GM12875 (cell line): ENCODE measurements at regions not wholly inside any gene's neighbourhood (a gene's known extent, or its start where the extent isn't known, plus 50 kb on each side); places are given as distances from the start of the nearest gene placed in this dataset.

Experiments
- H3K4me3 ChIP-seq: one replicate; pipeline ENCODE4 v1.5.1; 2011; ENCODE audit warnings: low read depth, low read length, control low read depth
- TF ChIP-seq, protein P1 (sequence below): IDR thresholded peaks from 2 replicates; pipeline ENCODE4 v1.5.1; 2011; ENCODE audit warnings: low read depth, mild to moderate bottlenecking, control low read depth, inconsistent platforms, low read length, moderate library complexity, borderline replicate concordance; ENCODE audit not compliant: insufficient read depth

DNA sequence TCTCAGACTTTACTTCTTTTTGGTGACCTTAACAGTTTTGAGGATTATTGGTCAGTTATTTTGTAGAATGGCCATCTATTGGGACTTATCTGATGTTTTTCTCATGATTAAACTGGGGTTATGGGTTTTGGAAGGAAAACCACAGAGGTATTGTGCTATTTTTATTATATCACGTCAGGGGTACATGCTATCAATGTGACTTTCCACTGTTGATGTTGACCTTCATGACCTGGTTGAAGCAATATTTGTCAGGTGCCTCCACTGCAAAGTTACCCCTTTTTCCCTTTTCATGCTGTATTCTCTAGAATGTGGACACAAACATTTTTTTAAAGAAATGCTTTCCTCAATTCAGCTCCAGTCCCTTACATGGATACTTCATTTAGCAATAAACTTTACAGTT lies 152.8 kb upstream of the TSLP start:
- TF ChIP-seq, protein P1, sequence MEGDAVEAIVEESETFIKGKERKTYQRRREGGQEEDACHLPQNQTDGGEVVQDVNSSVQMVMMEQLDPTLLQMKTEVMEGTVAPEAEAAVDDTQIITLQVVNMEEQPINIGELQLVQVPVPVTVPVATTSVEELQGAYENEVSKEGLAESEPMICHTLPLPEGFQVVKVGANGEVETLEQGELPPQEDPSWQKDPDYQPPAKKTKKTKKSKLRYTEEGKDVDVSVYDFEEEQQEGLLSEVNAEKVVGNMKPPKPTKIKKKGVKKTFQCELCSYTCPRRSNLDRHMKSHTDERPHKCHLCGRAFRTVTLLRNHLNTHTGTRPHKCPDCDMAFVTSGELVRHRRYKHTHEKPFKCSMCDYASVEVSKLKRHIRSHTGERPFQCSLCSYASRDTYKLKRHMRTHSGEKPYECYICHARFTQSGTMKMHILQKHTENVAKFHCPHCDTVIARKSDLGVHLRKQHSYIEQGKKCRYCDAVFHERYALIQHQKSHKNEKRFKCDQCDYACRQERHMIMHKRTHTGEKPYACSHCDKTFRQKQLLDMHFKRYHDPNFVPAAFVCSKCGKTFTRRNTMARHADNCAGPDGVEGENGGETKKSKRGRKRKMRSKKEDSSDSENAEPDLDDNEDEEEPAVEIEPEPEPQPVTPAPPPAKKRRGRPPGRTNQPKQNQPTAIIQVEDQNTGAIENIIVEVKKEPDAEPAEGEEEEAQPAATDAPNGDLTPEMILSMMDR: no peak
- H3K4me3 ChIP-seq: no peak overlapping the region

DNA sequence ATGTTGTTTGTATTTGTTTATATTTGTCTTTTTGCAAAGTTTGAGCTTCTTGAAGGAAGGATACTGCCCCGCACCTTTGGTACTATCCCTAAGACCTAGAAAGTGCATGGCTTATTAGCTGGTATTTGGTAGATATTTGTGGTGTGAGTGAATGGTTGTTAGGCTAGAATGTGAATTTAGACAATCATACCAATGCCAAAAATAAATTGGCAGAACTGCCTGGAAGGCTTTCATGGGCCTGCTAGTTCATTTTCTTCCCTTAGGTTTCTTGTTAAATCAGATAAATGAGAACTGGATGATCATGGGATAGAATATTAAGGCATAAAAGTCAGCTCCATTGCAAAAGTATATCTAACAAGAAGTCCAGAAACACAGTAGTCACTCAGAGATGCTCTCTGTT lies 147.5 kb upstream of the TSLP start:
- TF ChIP-seq, protein P1: no peak
- H3K4me3 ChIP-seq: no peak overlapping the region

DNA sequence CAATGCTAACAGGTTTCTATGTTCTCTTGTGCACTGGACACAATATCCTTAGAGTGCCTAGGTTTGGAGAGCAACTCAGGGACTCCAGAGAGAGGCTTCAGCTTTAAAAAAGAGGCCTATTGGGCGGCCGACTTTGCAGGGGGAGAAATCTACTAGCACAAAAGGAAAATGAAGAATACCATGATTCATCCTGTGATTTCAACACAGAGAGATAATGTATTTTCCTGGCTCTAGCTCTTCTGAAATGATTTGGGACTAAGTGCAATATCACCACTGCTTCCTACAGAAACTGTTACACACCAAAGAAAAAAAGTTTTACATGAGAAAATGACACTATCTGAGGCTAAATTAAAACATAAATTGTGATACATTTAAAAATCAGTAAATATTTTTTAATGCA lies 146.1 kb upstream of the TSLP start:
- TF ChIP-seq, protein P1: no peak
- H3K4me3 ChIP-seq: no peak overlapping the region

DNA sequence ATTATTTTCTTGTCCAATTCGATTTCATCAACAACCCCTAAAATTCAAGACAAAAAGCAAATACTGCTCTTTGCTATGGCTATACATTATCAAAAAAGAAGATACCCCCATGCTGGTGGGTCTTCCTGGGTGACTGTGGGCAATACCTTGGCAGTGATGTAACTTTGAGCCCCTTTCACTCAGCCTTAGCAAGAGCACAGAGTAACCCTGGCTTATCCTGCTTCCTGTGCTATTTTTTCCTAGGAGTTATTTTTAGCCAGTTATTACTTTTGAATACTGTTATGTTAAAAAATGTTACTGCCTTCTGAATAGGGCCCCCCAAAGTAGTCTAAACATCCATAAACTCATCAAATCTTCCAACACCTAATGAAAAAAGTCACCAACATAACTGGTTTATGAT lies 145.6 kb upstream of the TSLP start:
- H3K4me3 ChIP-seq: no peak overlapping the region
- TF ChIP-seq, protein P1: no peak

DNA sequence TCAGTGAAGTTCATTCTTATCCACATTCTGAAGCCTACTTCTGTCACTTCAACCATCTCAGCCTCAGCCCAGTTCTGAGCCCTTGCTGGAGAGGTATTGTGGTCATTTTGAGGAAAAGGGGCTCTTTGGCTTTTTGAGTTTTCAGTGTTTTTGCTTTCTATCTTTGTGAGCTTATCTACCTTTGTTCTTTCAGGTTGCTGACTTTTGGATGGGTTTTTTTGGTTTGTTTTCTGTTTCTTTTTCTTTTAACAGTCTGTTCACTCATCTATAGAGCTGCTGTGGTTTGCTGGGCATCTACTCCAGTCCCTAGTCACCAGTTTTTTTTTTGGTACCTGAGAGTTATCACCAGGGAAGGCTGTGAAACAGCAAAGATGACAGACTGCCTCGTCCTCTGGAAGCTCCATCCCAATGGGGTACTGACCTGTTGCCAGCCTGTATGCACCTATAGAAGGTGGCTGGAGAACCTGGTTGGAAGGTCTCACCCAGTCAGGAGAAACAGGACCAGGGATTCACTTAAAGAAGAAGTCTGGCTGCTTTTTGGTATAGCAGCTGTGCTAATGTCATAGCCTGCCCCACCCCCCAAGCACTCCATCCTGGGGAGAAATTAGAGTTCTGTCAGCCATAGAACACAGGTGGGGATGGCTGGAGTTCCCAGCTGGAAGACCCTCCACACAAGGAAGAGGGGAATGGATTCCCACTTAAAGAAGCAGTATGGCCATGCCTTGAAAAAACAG lies 138.6 kb upstream of the TSLP start:
- no peak overlapping the region for H3K4me3 ChIP-seq
- TF ChIP-seq, protein P1: no peak

DNA sequence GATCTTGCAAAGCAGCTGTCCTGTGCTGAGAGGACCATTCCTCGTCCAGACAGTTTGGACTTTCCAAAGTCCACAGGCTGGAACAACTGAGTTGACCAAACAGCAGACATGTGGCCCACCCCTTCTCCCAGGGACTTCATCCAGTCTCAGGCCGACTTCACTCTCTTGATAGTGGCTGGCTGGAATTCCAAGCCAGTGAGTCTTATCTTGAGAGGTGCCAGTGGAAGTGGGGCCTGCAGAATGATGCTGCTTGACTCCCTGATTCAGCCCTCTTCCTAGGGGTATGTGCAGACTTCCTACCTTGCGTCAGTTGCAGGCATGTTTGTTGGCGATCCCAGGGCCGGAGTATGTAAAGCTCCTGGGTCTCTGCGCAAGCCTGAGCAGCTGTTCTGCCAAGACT lies 131.4 kb upstream of the TSLP start:
- TF ChIP-seq, protein P1: no peak

DNA sequence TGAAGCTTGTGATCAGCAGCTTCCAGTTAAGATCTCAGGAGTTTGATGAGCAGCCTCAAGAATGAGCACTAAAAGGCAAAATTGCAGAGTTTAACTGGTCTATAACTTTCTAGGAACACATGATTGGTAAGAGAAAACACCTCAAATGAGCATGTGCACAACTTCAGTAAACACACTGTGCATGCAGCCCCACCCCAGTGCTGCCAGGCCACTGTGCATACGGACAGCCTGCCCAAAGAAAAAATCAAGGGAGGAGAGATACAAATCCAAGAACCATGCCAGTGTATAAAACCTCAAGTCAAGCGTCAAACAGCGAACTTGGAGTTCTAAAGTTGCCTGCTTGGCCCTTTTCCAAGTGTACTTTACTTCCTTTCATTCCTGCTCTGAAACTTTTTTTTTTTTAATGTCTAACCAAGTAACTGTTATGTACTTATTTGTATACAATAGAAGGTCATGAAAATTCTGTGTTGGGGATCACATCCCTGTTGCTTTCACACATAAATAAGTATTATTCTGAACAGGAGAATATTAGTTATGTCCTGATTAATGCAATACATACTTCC lies 125.6 kb upstream of the TSLP start:
- TF ChIP-seq, protein P1: no peak
- H3K4me3 ChIP-seq: no peak overlapping the region

More for the DNA sequence above, 131.4 kb upstream of the TSLP start:
- no peak overlapping the region for H3K4me3 ChIP-seq
